Common myeloid progenitor, CD34-positive (primary cell): ENCODE measurements at regions not wholly inside any gene's neighbourhood (a gene's known extent, or its start where the extent isn't known, plus 50 kb on each side); places are given as distances from the start of the nearest gene placed in this dataset.

Experiments used
- CTCF ChIA-PET: fragments of 350-600 bp; sonication (Branson Sonifier 250); formaldehyde crosslinking; loops from one replicate; lab custom pipeline; 2021; ENCODE audit warnings: antibody characterized with exemption; lab: Charles Lee
- POLR2A ChIA-PET: fragments of 350-600 bp; sonication (Branson Sonifier 250); formaldehyde crosslinking; loops from one replicate; lab custom pipeline; 2021; ENCODE audit warnings: antibody characterized with exemption; lab: Charles Lee
- DNase-seq, 3 donors: peaks; one replicate each; pipeline versions ENCODE4 v3.0.0 to v3.0.0-alpha.2; 2013
- H3K27ac ChIP-seq, 2 experiments: 1 replicate in 1 of 2; 2 replicates in 1 of 2; pipeline ENCODE4 v1.7.0; 2013; ENCODE audit warnings: inconsistent platforms in 2 of 2, low read length in 2 of 2, mild to moderate bottlenecking in 2 of 2, low read depth in 1 of 2, moderate library complexity in 1 of 2; ENCODE audit not compliant: severe bottlenecking in 2 of 2, insufficient read depth in 1 of 2, poor library complexity in 1 of 2
- H3K27me3 ChIP-seq, 5 experiments: replicated peaks in 2 of 5; 1 replicate in 3 of 5; 2 replicates in 2 of 5; pipeline versions ENCODE4 v1.6.1 to v1.7.0; 2013; ENCODE audit warnings: low read length in 4 of 5, mild to moderate bottlenecking in 2 of 5, moderate library complexity in 2 of 5, inconsistent platforms in 1 of 5; ENCODE audit not compliant: insufficient read depth in 5 of 5, control insufficient read depth in 4 of 5
- H3K36me3 ChIP-seq, 4 experiments: 1 replicate in 2 of 4; 2 replicates in 2 of 4; pipeline versions ENCODE4 v1.6.1 to v1.7.0; 2013; ENCODE audit warnings: low read length in 3 of 4, control low read depth in 1 of 4, mild to moderate bottlenecking in 1 of 4; ENCODE audit not compliant: control insufficient read depth in 4 of 4, insufficient read depth in 4 of 4
- H3K4me1 ChIP-seq, 4 experiments: 1 replicate in 3 of 4; 2 replicates in 1 of 4; pipeline versions ENCODE4 v1.6.1 to v1.7.1; 2013; ENCODE audit warnings: low read length in 3 of 4, mild to moderate bottlenecking in 3 of 4, control low read depth in 1 of 4, inconsistent platforms in 1 of 4, moderate library complexity in 1 of 4; ENCODE audit not compliant: control insufficient read depth in 4 of 4, insufficient read depth in 4 of 4; ENCODE audit errors: control extremely low read depth in 1 of 4
- H3K4me3 ChIP-seq, 7 experiments: 1 replicate in 4 of 7; 2 replicates in 3 of 7; pipeline versions ENCODE4 v1.5.1 to v1.7.0; 2013; ENCODE audit warnings: mild to moderate bottlenecking in 7 of 7, low read length in 6 of 7, moderate library complexity in 6 of 7, inconsistent platforms in 2 of 7, low read depth in 2 of 7, control low read depth in 1 of 7; ENCODE audit not compliant: insufficient read depth in 4 of 7, control insufficient read depth in 1 of 7; ENCODE audit errors: extremely low read depth in 1 of 7
- H3K9me3 ChIP-seq, 5 experiments: 1 replicate in 4 of 5; 2 replicates in 1 of 5; pipeline versions ENCODE4 v1.6.1 to v1.7.1; 2013; ENCODE audit warnings: low read length in 4 of 5, mild to moderate bottlenecking in 2 of 5, inconsistent platforms in 1 of 5, low read depth in 1 of 5, moderate library complexity in 1 of 5; ENCODE audit not compliant: control insufficient read depth in 4 of 5, insufficient read depth in 2 of 5; ENCODE audit errors: control extremely low read depth in 1 of 5
- WGBS: methylation state at CpG from one replicate; pipeline ENCODE4 v1.1.5; 2013; ENCODE audit not compliant: insufficient coverage; 5-methylcytosine and 5-hydroxymethylcytosine counted together

DNA sequence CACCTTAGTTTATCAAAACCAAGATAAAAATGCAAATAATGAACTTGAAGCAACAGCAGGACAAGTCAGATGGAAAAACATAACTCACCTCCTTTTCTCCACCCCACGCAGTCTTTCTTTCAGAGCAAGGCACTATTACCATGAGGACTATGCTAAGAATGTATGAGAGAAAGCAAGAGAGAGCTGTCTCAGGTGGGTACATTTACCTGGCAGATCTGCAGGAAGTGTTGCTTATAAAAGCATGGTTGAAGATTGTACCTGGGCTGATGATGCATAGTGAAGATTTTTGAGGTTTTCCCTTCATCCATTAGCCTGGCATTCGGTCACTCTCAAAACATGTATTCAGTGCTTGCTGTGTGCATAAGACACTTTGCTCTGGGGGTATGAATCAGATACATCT lies 68.8 kb upstream of the IFNG-AS1 start:
- H3K9me3 ChIP-seq = no peaks in the 10 kb centered on the region
- H3K36me3 ChIP-seq = no peaks in the 10 kb centered on the region
- WGBS = 100% methylated on average over 1 of the region's 2 CpGs
- POLR2A ChIA-PET = no interaction called here
- CTCF ChIA-PET = interaction anchor here (1.4 to 1.8 kb wide), 2 partner anchors 15 to 22 kb away, joined by 3 to 4 read pairs; no protein-coding TSS in a partner anchor
- H3K4me1 ChIP-seq = no peaks in the 10 kb centered on the region
- no peak overlapping the region for H3K27ac ChIP-seq
- DNase-seq = no peak
- peaks cover 0 to 2% (median 0%) of the 10 kb centered on the region in 5 experiments for H3K27me3 ChIP-seq
- H3K4me3 ChIP-seq = no peak overlapping the region

DNA sequence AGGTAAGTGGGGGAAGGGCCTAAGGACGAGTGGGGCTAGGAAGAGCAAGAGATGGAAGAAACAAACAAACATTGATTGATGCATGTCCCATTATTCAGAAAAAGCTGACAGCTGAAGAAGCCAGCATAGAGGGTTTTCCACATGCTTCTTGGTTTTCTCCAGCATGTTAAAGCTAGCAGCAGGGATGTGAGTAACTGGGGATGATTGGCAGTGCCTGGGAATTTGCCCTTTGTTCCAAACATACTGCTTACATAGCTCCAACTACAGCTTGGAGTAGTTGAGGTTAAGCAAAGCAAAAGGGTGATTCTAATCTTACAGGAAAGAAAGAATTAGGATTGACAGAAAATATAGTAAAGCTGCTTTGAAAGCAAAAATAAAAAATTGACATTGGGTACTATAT lies 68.0 kb upstream of the IFNG-AS1 start:
- no peak overlapping the region for H3K4me3 ChIP-seq
- CTCF ChIA-PET = interaction anchor here (1.1 to 1.8 kb wide), 4 partner anchors 10 to 567 kb away, joined by 3 to 6 read pairs (median 4); no protein-coding TSS in a partner anchor
- peaks cover 0 to 2% (median 0%) of the 10 kb centered on the region in 5 experiments for H3K27me3 ChIP-seq
- H3K9me3 ChIP-seq = no peaks in the 10 kb centered on the region
- 83% methylated on average over 1 of the region's 1 CpG for WGBS
- no peak overlapping the region for H3K27ac ChIP-seq
- DNase-seq = no peak
- no peaks in the 10 kb centered on the region for H3K4me1 ChIP-seq
- POLR2A ChIA-PET = no interaction called here
- H3K36me3 ChIP-seq = no peaks in the 10 kb centered on the region

- Histone ChIP-seq H3K9me3 (no peaks in the 10 kb centered on the region), H3K27ac (no peak overlapping the region), H3K4me1 (no peaks in the 10 kb centered on the region), H3K36me3 (no peaks in the 10 kb centered on the region), H3K4me3 (no peak overlapping the region), H3K27me3 (peaks cover 0 to 2% (median 0%) of the 10 kb centered on the region in 5 experiments)
- DNase-seq = no peak
- WGBS = no CpG with 5 or more reads among the region's 1 CpG
- ChIA-PET POLR2A (no interaction called here), CTCF (interaction anchor here (0.6 to 1.8 kb wide), 2 partner anchors 9 to 1018 kb away, joined by 4 to 6 read pairs; no protein-coding TSS in a partner anchor)
Observed at GRCh38 chr12:67922245-67922644, 67.0 kb upstream of the IFNG-AS1 start.

- no peaks in the 10 kb centered on the region for H3K4me1 ChIP-seq
- no peaks in the 10 kb centered on the region for H3K36me3 ChIP-seq
- no peak overlapping the region for H3K4me3 ChIP-seq
- ChIA-PET POLR2A (interaction anchor here (0.7 kb wide), 1 partner anchor 10 kb away, joined by 3 read pairs; no protein-coding TSS in a partner anchor), CTCF (interaction anchor here (0.7 to 1.2 kb wide), 2 partner anchors 18 to 559 kb away, joined by 3 to 5 read pairs; no protein-coding TSS in a partner anchor)
- peaks cover 0 to 2% (median 0%) of the 10 kb centered on the region in 5 experiments for H3K27me3 ChIP-seq
- H3K27ac ChIP-seq = no peak overlapping the region
- H3K9me3 ChIP-seq = no peaks in the 10 kb centered on the region
- DNase-seq = no peak
- 50% methylated on average over 2 of the region's 2 CpGs for WGBS
Observed at GRCh38 chr12:67925077-67925476, 64.2 kb upstream of the IFNG-AS1 start.

DNA sequence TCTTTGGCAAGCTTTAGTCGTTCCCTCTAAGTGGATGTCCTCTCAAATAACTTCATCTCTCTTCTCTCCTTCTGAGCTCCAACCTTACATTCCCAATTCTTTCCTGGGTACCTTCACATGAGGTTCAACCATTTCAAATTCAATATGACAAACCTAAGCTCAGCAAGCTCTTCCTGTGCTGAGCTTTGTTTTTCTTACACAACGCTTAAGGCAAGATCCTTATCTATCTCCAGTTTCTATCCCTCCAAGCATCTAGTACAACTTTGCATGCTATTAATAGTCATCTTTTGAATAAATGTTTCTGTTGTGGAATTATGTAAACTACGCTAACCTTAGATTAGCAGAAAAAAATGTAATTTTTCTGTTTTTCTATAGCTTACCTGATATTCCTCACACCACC lies 63.7 kb upstream of the IFNG-AS1 start:
- ChIA-PET POLR2A (interaction anchor here (0.7 kb wide), 1 partner anchor 11 kb away, joined by 3 read pairs; no protein-coding TSS in a partner anchor), CTCF (interaction anchor here (1.2 kb wide), 1 partner anchor 17 kb away, joined by 5 read pairs; no protein-coding TSS in a partner anchor)
- Histone ChIP-seq H3K27me3 (peaks cover 0 to 2% (median 0%) of the 10 kb centered on the region in 5 experiments), H3K4me1 (no peaks in the 10 kb centered on the region), H3K4me3 (no peak overlapping the region), H3K36me3 (no peaks in the 10 kb centered on the region), H3K27ac (no peak overlapping the region), H3K9me3 (no peaks in the 10 kb centered on the region)
- 88% methylated on average over 1 of the region's 3 CpGs for WGBS
- DNase-seq = no peak

DNA sequence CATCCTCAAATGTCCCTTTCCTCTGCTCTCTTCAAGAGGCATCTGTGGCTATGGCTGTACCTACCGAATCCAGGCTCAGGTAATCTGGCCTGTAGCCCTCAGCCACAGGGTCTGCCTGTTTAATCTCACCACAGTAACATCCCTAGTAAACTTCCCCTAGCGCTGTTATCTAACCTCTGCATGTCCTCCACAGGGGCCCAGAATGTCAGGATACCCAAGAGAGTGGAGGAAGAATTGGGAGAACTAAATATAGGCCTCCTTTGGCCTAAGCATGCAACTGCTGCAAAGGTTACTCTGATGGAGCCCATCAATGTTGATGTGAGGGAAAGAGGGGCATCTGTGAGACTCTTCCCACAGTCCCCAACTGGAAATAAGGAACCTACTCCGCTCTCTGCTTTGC lies 63.2 kb upstream of the IFNG-AS1 start:
- Histone ChIP-seq H3K36me3 (no peaks in the 10 kb centered on the region), H3K9me3 (no peaks in the 10 kb centered on the region), H3K4me1 (no peaks in the 10 kb centered on the region), H3K27ac (no peak overlapping the region), H3K27me3 (peaks cover 0 to 2% (median 0%) of the 10 kb centered on the region in 5 experiments), H3K4me3 (no peak overlapping the region)
- CTCF ChIA-PET = interaction anchor here (1.2 kb wide), 1 partner anchor 323 kb away, joined by 3 read pairs; no protein-coding TSS in a partner anchor
- no peak for DNase-seq
- POLR2A ChIA-PET = no interaction called here
- WGBS = 100% methylated on average over 2 of the region's 3 CpGs

DNA sequence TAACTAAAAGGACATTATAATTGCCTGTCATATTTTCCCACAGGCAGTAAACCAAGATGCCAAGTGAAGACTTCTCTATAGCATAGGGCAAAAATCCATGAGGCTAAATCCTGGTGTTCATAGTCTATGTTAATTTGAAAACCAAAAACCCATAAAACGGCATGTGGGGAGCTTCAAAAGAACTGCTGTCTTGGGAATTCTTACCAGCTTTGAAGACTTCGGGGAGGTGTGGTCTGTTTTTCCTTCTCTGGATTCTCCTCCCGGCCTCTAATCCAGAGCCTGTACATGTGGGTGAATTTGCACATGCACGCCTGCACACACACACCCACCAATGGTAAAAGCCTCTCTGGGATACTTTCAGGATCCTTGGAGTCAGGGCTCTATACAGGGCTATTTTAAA lies 61.9 kb upstream of the IFNG-AS1 start:
- Histone ChIP-seq H3K9me3 (no peaks in the 10 kb centered on the region), H3K27me3 (peaks cover 0 to 2% (median 0%) of the 10 kb centered on the region in 5 experiments), H3K4me3 (no peak overlapping the region), H3K27ac (no peak overlapping the region), H3K4me1 (no peaks in the 10 kb centered on the region), H3K36me3 (no peaks in the 10 kb centered on the region)
- 100% methylated on average over 1 of the region's 4 CpGs for WGBS
- POLR2A ChIA-PET = no interaction called here
- DNase-seq = no peak
- CTCF ChIA-PET = interaction anchor here (1.2 kb wide), 2 partner anchors 8 to 325 kb away, joined by 3 read pairs; no protein-coding TSS in a partner anchor
